Fibroblast of lung (primary cell): ENCODE measurements at regions not wholly inside any gene's neighbourhood (a gene's known extent, or its start where the extent isn't known, plus 50 kb on each side); places are given as distances from the start of the nearest gene placed in this dataset.

Experiments used
- DNase-seq, 2 donors: peaks; one replicate each; pipeline versions ENCODE4 v3.0.0 to v3.0.0-alpha.2; 2010; ENCODE audit warnings: low read depth in 2 of 2
- H2AFZ ChIP-seq: 2 replicates; pipeline ENCODE4 v1.5.1; 2012; ENCODE audit warnings: low read length, control low read depth, inconsistent platforms
- H3K27ac ChIP-seq: 2 replicates; pipeline ENCODE4 v1.5.1; 2011; ENCODE audit warnings: low read length, control low read depth; ENCODE audit not compliant: insufficient read depth
- H3K27me3 ChIP-seq: 2 replicates; pipeline ENCODE4 v1.5.1; 2011; ENCODE audit warnings: mild to moderate bottlenecking, low read length; ENCODE audit not compliant: control insufficient read depth, insufficient read depth
- H3K36me3 ChIP-seq: 2 replicates; pipeline ENCODE4 v1.5.1; 2011; ENCODE audit warnings: low read length; ENCODE audit not compliant: control insufficient read depth, insufficient read depth
- H3K4me1 ChIP-seq: 2 replicates; pipeline ENCODE4 v1.5.1; 2011; ENCODE audit warnings: low read length; ENCODE audit not compliant: control insufficient read depth, insufficient read depth; ENCODE audit errors: extremely low read depth
- H3K4me2 ChIP-seq: 2 replicates; pipeline ENCODE4 v1.5.1; 2011; ENCODE audit warnings: low read length, control low read depth; ENCODE audit not compliant: insufficient read depth; ENCODE audit errors: extremely low read depth
- H3K4me3 ChIP-seq, 4 experiments: fragments of 200-600 bp in 1 of 4; sonication (generic) in 1 of 4; replicated peaks in 1 of 4; 2 replicates each; pipeline ENCODE4 v1.5.1; 2011 to 2016; ENCODE audit warnings: low read length in 4 of 4, low read depth in 3 of 4, mild to moderate bottlenecking in 3 of 4, control low read depth in 2 of 4, inconsistent platforms in 1 of 4, mixed read lengths in 1 of 4; ENCODE audit not compliant: insufficient read depth in 1 of 4; ENCODE audit errors: control extremely low read depth in 1 of 4
- H3K79me2 ChIP-seq: 2 replicates; pipeline ENCODE4 v1.5.1; 2012; ENCODE audit warnings: mild to moderate bottlenecking, low read length, inconsistent platforms; ENCODE audit not compliant: control insufficient read depth, insufficient read depth
- H3K9ac ChIP-seq: 2 replicates; pipeline ENCODE4 v1.5.1; 2011; ENCODE audit warnings: mild to moderate bottlenecking, low read length, control low read depth; ENCODE audit not compliant: insufficient read depth
- H3K9me3 ChIP-seq: 2 replicates; pipeline ENCODE4 v1.5.1; 2012; ENCODE audit warnings: low read depth, low read length; ENCODE audit not compliant: control insufficient read depth, insufficient read depth
- H4K20me1 ChIP-seq: 2 replicates; pipeline ENCODE4 v1.5.1; 2011; ENCODE audit warnings: low read length; ENCODE audit not compliant: control insufficient read depth, insufficient read depth; ENCODE audit errors: extremely low read depth
- EZH2 ChIP-seq: IDR thresholded peaks from 2 replicates; pipeline ENCODE4 v1.5.1; 2012; ENCODE audit warnings: low read length, control low read depth, mild to moderate bottlenecking; ENCODE audit errors: missing control alignments
- TF ChIP-seq, protein P1 (sequence below), 2 donors: IDR thresholded peaks in 1 of 2; conservative IDR thresholded peaks in 1 of 2; 1 replicate in 1 of 2; 2 replicates in 1 of 2; pipeline ENCODE4 v1.5.1; 2011 to 2012; ENCODE audit warnings: low read length in 2 of 2, control low read depth in 1 of 2, inconsistent platforms in 1 of 2, low read depth in 1 of 2, mild to moderate bottlenecking in 1 of 2

GRCh38 chr1:227396539-227397353 lies 78.5 kb upstream of the CDC42BPA start:
- Histone ChIP-seq H3K36me3 (no peaks in the 10 kb centered on the region), H3K4me2 (no peak overlapping the region), H2AFZ (no peak overlapping the region), H3K4me1 (no peaks in the 10 kb centered on the region), H3K4me3 (no peak overlapping the region), H3K27ac (no peak overlapping the region), H3K9ac (no peak overlapping the region), H4K20me1 (no peaks in the 10 kb centered on the region), H3K79me2 (no peaks in the 10 kb centered on the region), H3K27me3 (no peaks in the 10 kb centered on the region), H3K9me3 (no peaks in the 10 kb centered on the region)
- TF ChIP-seq EZH2 = no peak
- TF ChIP-seq, protein P1, sequence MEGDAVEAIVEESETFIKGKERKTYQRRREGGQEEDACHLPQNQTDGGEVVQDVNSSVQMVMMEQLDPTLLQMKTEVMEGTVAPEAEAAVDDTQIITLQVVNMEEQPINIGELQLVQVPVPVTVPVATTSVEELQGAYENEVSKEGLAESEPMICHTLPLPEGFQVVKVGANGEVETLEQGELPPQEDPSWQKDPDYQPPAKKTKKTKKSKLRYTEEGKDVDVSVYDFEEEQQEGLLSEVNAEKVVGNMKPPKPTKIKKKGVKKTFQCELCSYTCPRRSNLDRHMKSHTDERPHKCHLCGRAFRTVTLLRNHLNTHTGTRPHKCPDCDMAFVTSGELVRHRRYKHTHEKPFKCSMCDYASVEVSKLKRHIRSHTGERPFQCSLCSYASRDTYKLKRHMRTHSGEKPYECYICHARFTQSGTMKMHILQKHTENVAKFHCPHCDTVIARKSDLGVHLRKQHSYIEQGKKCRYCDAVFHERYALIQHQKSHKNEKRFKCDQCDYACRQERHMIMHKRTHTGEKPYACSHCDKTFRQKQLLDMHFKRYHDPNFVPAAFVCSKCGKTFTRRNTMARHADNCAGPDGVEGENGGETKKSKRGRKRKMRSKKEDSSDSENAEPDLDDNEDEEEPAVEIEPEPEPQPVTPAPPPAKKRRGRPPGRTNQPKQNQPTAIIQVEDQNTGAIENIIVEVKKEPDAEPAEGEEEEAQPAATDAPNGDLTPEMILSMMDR (conservative IDR thresholded peaks at IDR 0.05 in 1 of 2, IDR thresholded peaks at IDR 0.05 in 1 of 2; ENCODE audit: low read depth in 1 of 2, low read length in 2 of 2) = no peak
- peak in 1 of 2 donors; percentile 44 for DNase-seq

- Histone ChIP-seq H3K9me3 (no peaks in the 10 kb centered on the region), H3K27ac (no peak overlapping the region), H4K20me1 (no peaks in the 10 kb centered on the region), H3K4me3 (no peak overlapping the region), H3K9ac (no peak overlapping the region), H3K79me2 (no peaks in the 10 kb centered on the region), H3K27me3 (no peaks in the 10 kb centered on the region), H3K36me3 (no peaks in the 10 kb centered on the region), H3K4me2 (no peak overlapping the region), H2AFZ (no peak overlapping the region), H3K4me1 (no peaks in the 10 kb centered on the region)
- TF ChIP-seq EZH2 = no peak
- TF ChIP-seq, protein P1 (conservative IDR thresholded peaks at IDR 0.05 in 1 of 2, IDR thresholded peaks at IDR 0.05 in 1 of 2; ENCODE audit: low read depth in 1 of 2, low read length in 2 of 2) = no peak
- DNase-seq = peak in 1 of 2 donors; percentile 85
Measured at GRCh38 chr1:227395426-227396028, 77.2 kb upstream of the CDC42BPA start.

- no peak overlapping the region for H3K4me2 ChIP-seq
- no peak overlapping the region for H3K4me3 ChIP-seq
- DNase-seq = no peak
- no peaks in the 10 kb centered on the region for H3K27me3 ChIP-seq
- H2AFZ ChIP-seq = no peak overlapping the region
- H3K4me1 ChIP-seq = no peaks in the 10 kb centered on the region
- no peaks in the 10 kb centered on the region for H3K9me3 ChIP-seq
- H3K9ac ChIP-seq = no peak overlapping the region
- no peak overlapping the region for H3K27ac ChIP-seq
- H3K79me2 ChIP-seq = no peaks in the 10 kb centered on the region
- H3K36me3 ChIP-seq = no peaks in the 10 kb centered on the region
- no peaks in the 10 kb centered on the region for H4K20me1 ChIP-seq
- no peak for TF ChIP-seq EZH2
- TF ChIP-seq, protein P1 (conservative IDR thresholded peaks at IDR 0.05 in 1 of 2, IDR thresholded peaks at IDR 0.05 in 1 of 2; ENCODE audit: low read depth in 1 of 2, low read length in 2 of 2) = no peak
Measured at GRCh38 chr1:227392984-227393764, 74.9 kb upstream of the CDC42BPA start.
